Neural progenitor cell (in vitro differentiated cells): ENCODE measurements at regions not wholly inside any gene's neighbourhood (a gene's known extent, or its start where the extent isn't known, plus 50 kb on each side); places are given as distances from the start of the nearest gene placed in this dataset.

Experiments
- DNase-seq: peaks from one replicate; pipeline ENCODE4 v3.0.0-alpha.2; 2016; ENCODE audit warnings: low spot score
- H2AFZ ChIP-seq: fragments of 200-600 bp; sonication (generic); replicated peaks from 2 replicates; pipeline ENCODE4 v1.6.1; 2016; ENCODE audit warnings: antibody characterized with exemption
- H3F3A ChIP-seq: fragments of 200-600 bp; sonication (generic); 2 replicates; pipeline ENCODE4 v1.6.1; 2016; ENCODE audit warnings: antibody characterized with exemption, low read depth
- H3K27ac ChIP-seq: fragments of 200-600 bp; sonication (generic); 2 replicates; pipeline ENCODE4 v1.5.1; 2016; ENCODE audit warnings: mild to moderate bottlenecking
- H3K27me3 ChIP-seq: fragments of 200-600 bp; sonication (generic); 2 replicates; pipeline ENCODE4 v1.6.1; 2016; ENCODE audit warnings: mild to moderate bottlenecking, moderate library complexity
- H3K36me3 ChIP-seq: fragments of 200-600 bp; sonication (generic); 2 replicates; pipeline ENCODE4 v1.5.1; 2016
- H3K4me1 ChIP-seq: fragments of 200-600 bp; sonication (generic); 2 replicates; pipeline ENCODE4 v1.6.1; 2016; ENCODE audit warnings: mixed run types
- H3K4me2 ChIP-seq: fragments of 200-600 bp; sonication (generic); 2 replicates; pipeline ENCODE4 v1.6.1; 2016
- H3K4me3 ChIP-seq: fragments of 200-600 bp; sonication (generic); 2 replicates; pipeline ENCODE4 v1.5.1; 2016
- H3K79me2 ChIP-seq: fragments of 200-600 bp; sonication (generic); 2 replicates; pipeline ENCODE4 v1.6.1; 2016; ENCODE audit warnings: low read depth
- H3K9ac ChIP-seq: fragments of 200-600 bp; sonication (generic); 2 replicates; pipeline ENCODE4 v1.6.1; 2016
- H3K9me3 ChIP-seq: fragments of 200-600 bp; sonication (generic); 2 replicates; pipeline ENCODE4 v1.5.1; 2016; ENCODE audit warnings: low read depth
- H4K20me1 ChIP-seq: fragments of 200-600 bp; sonication (generic); 2 replicates; pipeline ENCODE4 v1.6.1; 2016; ENCODE audit warnings: low read depth
- H3K27ac Mint-ChIP-seq: 3 replicates; pipeline ENCODE4 v1.8.0; 2021; ENCODE audit warnings: mixed read lengths
- H3K27me3 Mint-ChIP-seq: 2 replicates; pipeline ENCODE4 v1.8.0; 2022; ENCODE audit warnings: low read depth, mild to moderate bottlenecking, inconsistent platforms, moderate library complexity, mixed read lengths; ENCODE audit not compliant: insufficient read depth
- H3K36me3 Mint-ChIP-seq: 3 replicates; pipeline ENCODE4 v1.8.0; 2021; ENCODE audit warnings: mixed read lengths
- H3K4me1 Mint-ChIP-seq: 3 replicates; pipeline ENCODE4 v1.8.0; 2021; ENCODE audit warnings: mixed read lengths
- H3K4me3 Mint-ChIP-seq: 3 replicates; pipeline ENCODE4 v1.8.0; 2021; ENCODE audit warnings: mild to moderate bottlenecking, moderate library complexity, mixed read lengths
- H3K9me3 Mint-ChIP-seq: 3 replicates; pipeline ENCODE4 v1.8.0; 2020; ENCODE audit warnings: mixed read lengths
- EZH2 ChIP-seq: fragments of 200-600 bp; sonication (generic); IDR thresholded peaks from 2 replicates; pipeline ENCODE4 v1.6.1; 2017; ENCODE audit warnings: antibody characterized with exemption, mild to moderate bottlenecking, moderate library complexity
- EZH2phosphoT487 ChIP-seq: fragments of 200-600 bp; sonication (generic); IDR thresholded peaks from 2 replicates; pipeline ENCODE4 v1.6.1; 2017; ENCODE audit warnings: antibody characterized with exemption
- TF ChIP-seq, protein P1 (sequence below): fragments of 200-600 bp; sonication (generic); IDR thresholded peaks from 2 replicates; pipeline ENCODE4 v1.5.1; 2017; ENCODE audit warnings: antibody characterized with exemption, mild to moderate bottlenecking

DNA sequence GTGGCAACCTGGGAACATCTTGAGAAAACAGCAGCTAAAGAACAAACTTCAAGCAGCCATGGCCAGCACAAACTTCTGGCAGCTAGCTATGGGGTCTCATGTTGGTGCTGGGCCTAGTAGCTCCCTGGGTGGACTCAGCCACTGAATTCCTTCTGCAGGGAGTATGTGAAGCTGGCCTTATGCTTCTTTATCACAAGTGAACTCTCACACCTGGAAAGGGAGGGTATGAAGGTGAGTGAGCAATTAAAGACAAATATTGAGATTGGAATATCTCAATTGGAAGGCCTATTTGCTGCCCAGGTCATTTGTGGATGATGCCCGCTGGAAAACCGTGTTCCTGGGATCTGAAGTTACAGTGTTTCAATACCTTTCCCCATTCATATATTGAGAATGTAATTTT is 153.3 kb upstream of the RPS6KA3 start:
- Histone ChIP-seq H3K4me2 (no peak overlapping the region), H3K9me3 (no peaks in the 10 kb centered on the region), H3K79me2 (no peaks in the 10 kb centered on the region), H3K27me3 (no peaks in the 10 kb centered on the region), H2AFZ (no peak overlapping the region), H4K20me1 (no peaks in the 10 kb centered on the region), H3F3A (no peaks in the 10 kb centered on the region), H3K9ac (no peak overlapping the region), H3K4me1 (no peaks in the 10 kb centered on the region), H3K27ac (no peak overlapping the region), H3K36me3 (no peaks in the 10 kb centered on the region), H3K4me3 (no peak overlapping the region)
- H3K9me3 Mint-ChIP-seq: no peaks in the 10 kb centered on the region
- DNase-seq: no peak
- TF ChIP-seq EZH2 (no peak), EZH2phosphoT487 (no peak)
- TF ChIP-seq, protein P1, sequence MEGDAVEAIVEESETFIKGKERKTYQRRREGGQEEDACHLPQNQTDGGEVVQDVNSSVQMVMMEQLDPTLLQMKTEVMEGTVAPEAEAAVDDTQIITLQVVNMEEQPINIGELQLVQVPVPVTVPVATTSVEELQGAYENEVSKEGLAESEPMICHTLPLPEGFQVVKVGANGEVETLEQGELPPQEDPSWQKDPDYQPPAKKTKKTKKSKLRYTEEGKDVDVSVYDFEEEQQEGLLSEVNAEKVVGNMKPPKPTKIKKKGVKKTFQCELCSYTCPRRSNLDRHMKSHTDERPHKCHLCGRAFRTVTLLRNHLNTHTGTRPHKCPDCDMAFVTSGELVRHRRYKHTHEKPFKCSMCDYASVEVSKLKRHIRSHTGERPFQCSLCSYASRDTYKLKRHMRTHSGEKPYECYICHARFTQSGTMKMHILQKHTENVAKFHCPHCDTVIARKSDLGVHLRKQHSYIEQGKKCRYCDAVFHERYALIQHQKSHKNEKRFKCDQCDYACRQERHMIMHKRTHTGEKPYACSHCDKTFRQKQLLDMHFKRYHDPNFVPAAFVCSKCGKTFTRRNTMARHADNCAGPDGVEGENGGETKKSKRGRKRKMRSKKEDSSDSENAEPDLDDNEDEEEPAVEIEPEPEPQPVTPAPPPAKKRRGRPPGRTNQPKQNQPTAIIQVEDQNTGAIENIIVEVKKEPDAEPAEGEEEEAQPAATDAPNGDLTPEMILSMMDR: no peak
- no peaks in the 10 kb centered on the region for H3K4me1 Mint-ChIP-seq
- H3K27me3 Mint-ChIP-seq: no peaks in the 10 kb centered on the region
- no peaks in the 10 kb centered on the region for H3K36me3 Mint-ChIP-seq
- H3K4me3 Mint-ChIP-seq: no peak overlapping the region
- no peak overlapping the region for H3K27ac Mint-ChIP-seq

DNA sequence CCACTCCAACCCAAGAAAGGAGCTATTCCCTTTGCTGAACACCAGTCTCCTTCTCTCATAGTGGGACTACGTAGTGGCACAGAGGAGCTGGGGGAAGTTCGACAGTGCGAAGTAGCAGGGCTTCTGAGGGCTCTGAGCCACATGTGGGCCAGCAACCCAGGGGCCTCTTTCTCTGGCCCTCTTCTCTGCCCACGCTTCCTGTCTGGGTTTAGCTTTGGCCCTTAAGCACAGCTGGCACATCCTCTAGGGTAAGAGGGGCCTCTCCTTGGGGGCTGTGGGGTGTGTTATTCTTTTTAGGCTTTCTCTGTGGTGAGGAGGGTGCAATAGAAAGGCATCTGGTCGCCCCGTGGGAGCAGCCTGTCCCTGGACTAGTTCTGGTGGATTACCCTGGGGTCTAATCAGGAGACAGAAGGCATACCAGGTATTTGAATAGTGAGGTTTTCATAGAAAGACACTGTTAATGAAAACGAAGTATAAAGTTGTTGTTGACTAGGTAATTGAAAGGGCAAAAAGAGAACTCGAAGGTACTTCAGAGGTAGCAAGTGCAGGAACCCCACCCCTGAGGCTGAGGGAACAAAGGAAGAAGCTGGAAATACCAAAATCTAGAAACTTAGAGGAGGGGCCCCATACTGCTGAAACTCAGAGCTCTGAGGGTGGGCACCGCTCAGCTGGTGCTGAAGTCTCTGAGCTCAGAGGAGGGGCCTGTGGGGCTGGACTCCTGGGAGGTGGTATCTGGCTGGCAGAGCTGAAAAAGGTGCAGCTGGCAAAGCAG is 151.9 kb upstream of the RPS6KA3 start:
- no peak for TF ChIP-seq EZH2phosphoT487
- TF ChIP-seq, protein P1: no peak
- TF ChIP-seq EZH2: no peak
- Mint-ChIP-seq H3K27me3 (no peaks in the 10 kb centered on the region), H3K9me3 (no peaks in the 10 kb centered on the region), H3K36me3 (no peaks in the 10 kb centered on the region), H3K27ac (no peak overlapping the region), H3K4me3 (no peak overlapping the region), H3K4me1 (no peaks in the 10 kb centered on the region)
- no peak overlapping the region for H3K27ac ChIP-seq
- H3K27me3 ChIP-seq: no peaks in the 10 kb centered on the region
- no peaks in the 10 kb centered on the region for H4K20me1 ChIP-seq
- no peak overlapping the region for H3K9ac ChIP-seq
- H3K79me2 ChIP-seq: no peaks in the 10 kb centered on the region
- H3K36me3 ChIP-seq: no peaks in the 10 kb centered on the region
- no peak overlapping the region for H2AFZ ChIP-seq
- no peak for DNase-seq
- no peaks in the 10 kb centered on the region for H3K9me3 ChIP-seq
- H3K4me1 ChIP-seq: no peaks in the 10 kb centered on the region
- H3K4me2 ChIP-seq: no peak overlapping the region
- no peaks in the 10 kb centered on the region for H3F3A ChIP-seq
- H3K4me3 ChIP-seq: no peak overlapping the region

DNA sequence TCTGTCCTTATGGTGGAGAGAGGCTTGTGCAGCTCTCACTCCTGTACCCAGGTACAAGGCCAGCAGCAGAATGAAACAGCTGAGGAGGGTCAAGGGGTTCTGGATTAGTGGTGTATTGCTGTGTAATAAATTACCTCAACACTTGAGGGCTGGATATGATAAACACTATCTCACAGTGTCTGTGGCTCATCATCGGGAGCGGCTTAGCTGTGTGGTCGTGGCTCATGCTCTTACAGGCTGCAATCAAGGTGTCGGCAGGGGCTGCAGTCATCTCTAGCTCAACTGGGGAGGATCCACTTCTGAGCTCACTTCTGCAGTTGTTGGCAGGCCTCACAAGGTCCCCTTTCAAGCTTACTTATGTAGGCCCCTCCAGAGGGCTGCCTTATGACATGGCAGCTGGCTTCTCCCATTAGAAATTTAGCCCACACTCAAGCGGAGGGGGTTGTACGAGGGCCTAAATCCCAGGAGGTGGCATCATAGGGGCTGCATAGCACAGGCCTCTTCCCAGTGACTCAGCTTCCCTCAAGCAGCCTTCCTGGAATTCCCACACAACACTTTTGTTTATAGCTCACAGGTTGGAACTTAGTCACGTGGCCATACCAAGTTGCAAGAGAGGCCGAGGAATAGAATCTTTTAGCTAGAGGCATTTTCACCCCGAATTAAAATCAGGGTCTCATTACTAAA is 148.2 kb upstream of the RPS6KA3 start:
- H3K4me3 ChIP-seq: no peak overlapping the region
- no peaks in the 10 kb centered on the region for H4K20me1 ChIP-seq
- H3K79me2 ChIP-seq: no peaks in the 10 kb centered on the region
- no peaks in the 10 kb centered on the region for H3K4me1 Mint-ChIP-seq
- no peak for TF ChIP-seq EZH2phosphoT487
- TF ChIP-seq, protein P1: no peak
- no peak for TF ChIP-seq EZH2
- H3K4me2 ChIP-seq: no peak overlapping the region
- no peaks in the 10 kb centered on the region for H3K27me3 ChIP-seq
- H3K9ac ChIP-seq: no peak overlapping the region
- no peaks in the 10 kb centered on the region for H3K9me3 ChIP-seq
- no peaks in the 10 kb centered on the region for H3F3A ChIP-seq
- H2AFZ ChIP-seq: no peak overlapping the region
- H3K4me3 Mint-ChIP-seq: no peak overlapping the region
- H3K27ac Mint-ChIP-seq: no peak overlapping the region
- H3K27me3 Mint-ChIP-seq: peaks cover 3% of the 10 kb centered on the region
- no peak overlapping the region for H3K27ac ChIP-seq
- DNase-seq: no peak
- H3K4me1 ChIP-seq: no peaks in the 10 kb centered on the region
- peaks cover 2% of the 10 kb centered on the region for H3K9me3 Mint-ChIP-seq
- no peaks in the 10 kb centered on the region for H3K36me3 ChIP-seq
- no peaks in the 10 kb centered on the region for H3K36me3 Mint-ChIP-seq
